IMR-90 (cell line): ENCODE measurements at regions not wholly inside any gene's neighbourhood (a gene's known extent, or its start where the extent isn't known, plus 50 kb on each side); places are given as distances from the start of the nearest gene placed in this dataset.

Experiments used
- ATAC-seq: fragments of 200-7000 bp; cut with Tn5 transposase; 2 replicates; pipeline ENCODE4 v1.9.1; 2020; ENCODE audit warnings: low read depth, mild to moderate bottlenecking, moderate library complexity
- BruUV-seq: library from RNA; stranded (reverse); fragments of 400-500 nt; replicated peaks from 2 replicates; lab custom pipeline; 2021; lab: Mats Ljungman, UMichigan
- CTCF ChIA-PET: fragments of 300-600 bp; formaldehyde crosslinking; extraction: SDS; loops from one replicate; lab custom pipeline; 2021; ENCODE audit warnings: antibody characterized with exemption; lab: Yijun Ruan, JAX
- POLR2A ChIA-PET: fragments of 300-600 bp; sonication (Branson Sonifier 250); formaldehyde crosslinking; loops from one replicate; lab custom pipeline; 2022; ENCODE audit warnings: antibody characterized with exemption; ENCODE audit not compliant: unreplicated experiment; lab: Charles Lee
- DNase-seq: peaks from one replicate; pipeline ENCODE4 v3.0.0; 2013
- H2AFZ ChIP-seq: replicated peaks from 2 replicates; pipeline ENCODE3; 2013; ENCODE audit warnings: low read length, mild to moderate bottlenecking; ENCODE audit not compliant: poor library complexity
- H2AK5ac ChIP-seq: 2 replicates; pipeline ENCODE4 v1.6.1; 2013; ENCODE audit warnings: low read depth, low read length, inconsistent platforms
- H2AK9ac ChIP-seq: replicated peaks from 2 replicates; pipeline ENCODE3; 2013; ENCODE audit warnings: mild to moderate bottlenecking, low read depth, low read length, moderate library complexity; ENCODE audit not compliant: poor library complexity
- H2BK120ac ChIP-seq: 2 replicates; pipeline ENCODE4 v1.6.1; 2013; ENCODE audit warnings: low read depth, low read length, inconsistent platforms
- H2BK15ac ChIP-seq: 3 replicates; pipeline ENCODE4 v1.6.1; 2013; ENCODE audit warnings: low read depth, low read length, inconsistent platforms
- H2BK20ac ChIP-seq: 2 replicates; pipeline ENCODE4 v1.6.1; 2013; ENCODE audit warnings: low read depth, mild to moderate bottlenecking, inconsistent platforms, low read length, moderate library complexity
- H2BK5ac ChIP-seq: 2 replicates; pipeline ENCODE4 v1.6.1; 2013; ENCODE audit warnings: mild to moderate bottlenecking, low read depth, low read length, inconsistent platforms; ENCODE audit not compliant: poor library complexity, severe bottlenecking
- H3K14ac ChIP-seq: replicated peaks from 2 replicates; pipeline ENCODE4 v1.6.1; 2013; ENCODE audit warnings: low read depth, low read length, inconsistent platforms
- H3K18ac ChIP-seq: 2 replicates; pipeline ENCODE4 v1.6.1; 2013; ENCODE audit warnings: low read depth, low read length, control low read depth
- H3K23ac ChIP-seq: 2 replicates; pipeline ENCODE4 v1.6.1; 2013; ENCODE audit warnings: low read depth, low read length, inconsistent platforms
- H3K27ac ChIP-seq: 2 replicates; pipeline ENCODE4 v1.5.1; 2013; ENCODE audit warnings: mild to moderate bottlenecking, control low read depth, low read length; ENCODE audit not compliant: insufficient read depth
- H3K27me3 ChIP-seq: 2 replicates; pipeline ENCODE4 v1.6.1; 2013; ENCODE audit warnings: low read length; ENCODE audit not compliant: control insufficient read depth, insufficient read depth
- H3K36me3 ChIP-seq: 2 replicates; pipeline ENCODE4 v1.6.1; 2013; ENCODE audit warnings: low read length, mixed read lengths; ENCODE audit not compliant: control insufficient read depth, insufficient read depth
- H3K4ac ChIP-seq: 2 replicates; pipeline ENCODE4 v1.6.1; 2013; ENCODE audit warnings: low read depth, low read length, inconsistent platforms
- H3K4me1 ChIP-seq: 2 replicates; pipeline ENCODE4 v1.6.1; 2013; ENCODE audit warnings: low read length, mixed read lengths; ENCODE audit not compliant: control insufficient read depth, insufficient read depth
- H3K4me2 ChIP-seq: 2 replicates; pipeline ENCODE4 v1.6.1; 2013; ENCODE audit warnings: low read depth, mild to moderate bottlenecking, control low read depth, low read length, moderate library complexity
- H3K4me3 ChIP-seq: 2 replicates; pipeline ENCODE4 v1.5.1; 2013; ENCODE audit warnings: low read depth, mild to moderate bottlenecking, control low read depth, low read length, moderate library complexity; ENCODE audit not compliant: insufficient read depth
- H3K56ac ChIP-seq: 2 replicates; pipeline ENCODE4 v1.6.1; 2013; ENCODE audit warnings: low read length, inconsistent platforms; ENCODE audit not compliant: insufficient read depth; ENCODE audit errors: extremely low read depth
- H3K79me1 ChIP-seq, 2 experiments: 2 replicates each; pipeline ENCODE4 v1.6.1; 2013; ENCODE audit warnings: low read length in 2 of 2, inconsistent platforms in 1 of 2, low read depth in 1 of 2
- H3K9ac ChIP-seq: 2 replicates; pipeline ENCODE4 v1.6.1; 2013; ENCODE audit warnings: low read depth, low read length, control low read depth
- H3K9me1 ChIP-seq: 2 replicates; pipeline ENCODE4 v1.6.1; 2013; ENCODE audit warnings: low read length, inconsistent platforms; ENCODE audit not compliant: insufficient read depth
- H3K9me3 ChIP-seq: 2 replicates; pipeline ENCODE4 v1.6.1; 2013; ENCODE audit warnings: low read length; ENCODE audit not compliant: control insufficient read depth, insufficient read depth
- H4K20me1 ChIP-seq: 2 replicates; pipeline ENCODE4 v1.6.1; 2013; ENCODE audit warnings: low read length, inconsistent platforms; ENCODE audit not compliant: insufficient read depth
- H4K5ac ChIP-seq: 2 replicates; pipeline ENCODE4 v1.6.1; 2013; ENCODE audit warnings: mild to moderate bottlenecking, low read depth, low read length, control low read depth
- H4K8ac ChIP-seq, 2 experiments: 2 replicates each; pipeline ENCODE4 v1.6.1; 2013; ENCODE audit warnings: low read depth in 2 of 2, low read length in 2 of 2, control low read depth in 1 of 2, inconsistent platforms in 1 of 2
- H4K91ac ChIP-seq: 2 replicates; pipeline ENCODE4 v1.6.1; 2013; ENCODE audit warnings: low read depth, low read length, inconsistent platforms; ENCODE audit not compliant: insufficient read depth
- BHLHE40 ChIP-seq: fragments of 150-350 bp; IDR thresholded peaks from 2 replicates; pipeline ENCODE4 v1.6.1; 2016; ENCODE audit warnings: mild to moderate bottlenecking, low read depth, low read length
- CEBPB ChIP-seq: IDR thresholded peaks from 2 replicates; pipeline ENCODE4 v1.6.1; 2012; ENCODE audit warnings: low read depth, low read length, improper control_type of control experiment
- CHD1 ChIP-seq: IDR thresholded peaks from 2 replicates; pipeline ENCODE4 v1.6.1; 2012; ENCODE audit warnings: low read depth, low read length, improper control_type of control experiment
- CTCF ChIP-seq: conservative IDR thresholded peaks from 2 replicates; pipeline ENCODE4 v1.5.1; 2012; ENCODE audit warnings: mild to moderate bottlenecking, low read depth, low read length, improper control_type of control experiment
- FOS ChIP-seq: fragments of 150-350 bp; IDR thresholded peaks from 2 replicates; pipeline ENCODE4 v1.6.1; 2016; ENCODE audit warnings: low read depth, low read length
- MAFK ChIP-seq: IDR thresholded peaks from 2 replicates; pipeline ENCODE4 v1.6.1; 2012; ENCODE audit warnings: low read depth, low read length, improper control_type of control experiment
- MAZ ChIP-seq: IDR thresholded peaks from 2 replicates; pipeline ENCODE4 v1.6.1; 2012; ENCODE audit warnings: low read depth, mild to moderate bottlenecking, low read length, improper control_type of control experiment, moderate library complexity, borderline replicate concordance
- MXI1 ChIP-seq: IDR thresholded peaks from 2 replicates; pipeline ENCODE4 v1.6.1; 2012; ENCODE audit warnings: low read depth, mild to moderate bottlenecking, low read length, moderate library complexity, borderline replicate concordance
- NFE2L2 ChIP-seq: fragments of 150-350 bp; IDR thresholded peaks from 2 replicates; pipeline ENCODE4 v1.6.1; 2016; ENCODE audit warnings: low read depth, mild to moderate bottlenecking, low read length
- POLR2A ChIP-seq: IDR thresholded peaks from 2 replicates; pipeline ENCODE4 v1.6.1; 2012; ENCODE audit warnings: mild to moderate bottlenecking, low read depth, low read length
- RAD21 ChIP-seq: IDR thresholded peaks from 2 replicates; pipeline ENCODE4 v1.6.1; 2012; ENCODE audit warnings: low read length, improper control_type of control experiment
- RCOR1 ChIP-seq: IDR thresholded peaks from 2 replicates; pipeline ENCODE4 v1.6.1; 2012; ENCODE audit warnings: mild to moderate bottlenecking, low read length, improper control_type of control experiment; ENCODE audit not compliant: insufficient replicate concordance
- RFX5 ChIP-seq: IDR thresholded peaks from 2 replicates; pipeline ENCODE4 v1.8.0; 2012; ENCODE audit warnings: low read depth, mild to moderate bottlenecking, low read length, moderate library complexity
- SMC3 ChIP-seq: fragments of 150-350 bp; IDR thresholded peaks from 2 replicates; pipeline ENCODE4 v1.6.1; 2016; ENCODE audit warnings: low read depth, mild to moderate bottlenecking, antibody characterized with exemption, low read length, moderate library complexity
- WGBS, 2 experiments: methylation state at CpG; one replicate each; pipeline versions ENCODE4 v1.1.5 to v1.1.7; 2013; ENCODE audit warnings: missing lambda C conversion rate in 2 of 2; ENCODE audit not compliant: insufficient read length in 1 of 2; ENCODE audit errors: extremely low coverage in 2 of 2; 5-methylcytosine and 5-hydroxymethylcytosine counted together
- dilution Hi-C: fragments of 300-500 bp; cut with HindIII; formaldehyde crosslinking; loops from one replicate; pipeline ENCODE4 v1.14.3; 2018; ENCODE audit warnings: low sequenced_read_pairs; ENCODE audit not compliant: unreplicated experiment
- in situ Hi-C: fragments of 300-500 bp; cut with MboI; formaldehyde crosslinking; loops from 3 replicates; pipeline ENCODE4 v1.14.3; 2019; ENCODE audit warnings: low sequenced_read_pairs, inconsistent platforms, mixed read lengths
- intact Hi-C: fragments of 100-400 bp; cut with micrococcal nuclease; formaldehyde crosslinking; loops from 2 replicates; pipeline ENCODE4 v1.10.0; 2022
- TF ChIP-seq, protein P1 (sequence below): fragments of 150-350 bp; IDR thresholded peaks from 2 replicates; pipeline ENCODE4 v1.6.1; 2017; ENCODE audit warnings: mild to moderate bottlenecking, antibody characterized with exemption, low read length, low read depth
- TF ChIP-seq, protein P2 (sequence below): fragments of 150-350 bp; IDR thresholded peaks from 2 replicates; pipeline ENCODE4 v1.6.1; 2016; ENCODE audit warnings: low read depth, mild to moderate bottlenecking, low read length, moderate library complexity, borderline replicate concordance

- no peak overlapping the region for H4K91ac ChIP-seq
- H3K27me3 ChIP-seq: no peaks in the 10 kb centered on the region
- H3K56ac ChIP-seq: no peak overlapping the region
- WGBS, 2 experiments: no CpG with 5 or more reads among the region's 2 CpGs
- H3K14ac ChIP-seq: no peak overlapping the region
- H2BK5ac ChIP-seq: no peak overlapping the region
- intact Hi-C loops (no loop called here), in situ Hi-C loops (no loop called here), dilution Hi-C loops (no loop called here)
- ATAC-seq (no peak; the same call in 1 of the 2 replicates), DNase-seq (no peak)
- no peak overlapping the region for H3K27ac ChIP-seq
- H3K9ac ChIP-seq: no peak overlapping the region
- no peak overlapping the region for H2BK15ac ChIP-seq
- H2AK9ac ChIP-seq: no peak overlapping the region
- no peak overlapping the region for H2AK5ac ChIP-seq
- H3K4me1 ChIP-seq: no peaks in the 10 kb centered on the region
- H2BK20ac ChIP-seq: no peak overlapping the region
- no peaks in the 10 kb centered on the region for H3K9me3 ChIP-seq
- ChIA-PET CTCF (no interaction called here), POLR2A (no interaction called here)
- no peaks in the 10 kb centered on the region for H4K20me1 ChIP-seq
- no TSS peak for BruUV-seq
- no peak overlapping the region for H3K23ac ChIP-seq
- H3K9me1 ChIP-seq: no peaks in the 10 kb centered on the region
- H3K4ac ChIP-seq: no peak overlapping the region
- H2AFZ ChIP-seq: no peak overlapping the region
- no peak overlapping the region for H3K4me3 ChIP-seq
- H3K4me2 ChIP-seq: no peak overlapping the region
- H4K5ac ChIP-seq: no peak overlapping the region
- H3K36me3 ChIP-seq: no peaks in the 10 kb centered on the region
- TF ChIP-seq NFE2L2 (no peak), BHLHE40 (no peak), MAFK (no peak), SMC3 (no peak), CEBPB (no peak), CTCF (no peak), MAZ (no peak), RAD21 (no peak), CHD1 (no peak), RCOR1 (no peak), FOS (no peak), RFX5 (no peak), POLR2A (no peak), MXI1 (no peak)
- TF ChIP-seq, protein P1, sequence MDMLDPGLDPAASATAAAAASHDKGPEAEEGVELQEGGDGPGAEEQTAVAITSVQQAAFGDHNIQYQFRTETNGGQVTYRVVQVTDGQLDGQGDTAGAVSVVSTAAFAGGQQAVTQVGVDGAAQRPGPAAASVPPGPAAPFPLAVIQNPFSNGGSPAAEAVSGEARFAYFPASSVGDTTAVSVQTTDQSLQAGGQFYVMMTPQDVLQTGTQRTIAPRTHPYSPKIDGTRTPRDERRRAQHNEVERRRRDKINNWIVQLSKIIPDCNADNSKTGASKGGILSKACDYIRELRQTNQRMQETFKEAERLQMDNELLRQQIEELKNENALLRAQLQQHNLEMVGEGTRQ: no peak
- TF ChIP-seq, protein P2, sequence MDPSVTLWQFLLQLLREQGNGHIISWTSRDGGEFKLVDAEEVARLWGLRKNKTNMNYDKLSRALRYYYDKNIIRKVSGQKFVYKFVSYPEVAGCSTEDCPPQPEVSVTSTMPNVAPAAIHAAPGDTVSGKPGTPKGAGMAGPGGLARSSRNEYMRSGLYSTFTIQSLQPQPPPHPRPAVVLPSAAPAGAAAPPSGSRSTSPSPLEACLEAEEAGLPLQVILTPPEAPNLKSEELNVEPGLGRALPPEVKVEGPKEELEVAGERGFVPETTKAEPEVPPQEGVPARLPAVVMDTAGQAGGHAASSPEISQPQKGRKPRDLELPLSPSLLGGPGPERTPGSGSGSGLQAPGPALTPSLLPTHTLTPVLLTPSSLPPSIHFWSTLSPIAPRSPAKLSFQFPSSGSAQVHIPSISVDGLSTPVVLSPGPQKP: no peak
- no peak overlapping the region for H2BK120ac ChIP-seq
- H4K8ac ChIP-seq: no peak overlapping the region
- no peak overlapping the region for H3K18ac ChIP-seq
- H3K79me1 ChIP-seq: no peaks in the 10 kb centered on the region
Measured at GRCh38 chr1:170221031-170221430, 75.3 kb downstream of the NTMT2 start.
